Choroid plexus epithelial cell (primary cell): ENCODE measurements at regions not wholly inside any gene's neighbourhood (a gene's known extent, or its start where the extent isn't known, plus 50 kb on each side); places are given as distances from the start of the nearest gene placed in this dataset.
A peak's percentile ranks its signal among the peaks of the same experiment; 100 is the strongest.

ENCODE experiments used
- DNase-seq: peaks from one replicate; pipeline ENCODE4 v3.0.0-alpha.2; 2010; ENCODE audit warnings: low read depth
- H3K4me3 ChIP-seq: 2 replicates; pipeline ENCODE4 v1.5.1; 2011; ENCODE audit warnings: low read depth, mild to moderate bottlenecking, control low read depth, low read length, moderate library complexity
- CTCF ChIP-seq: conservative IDR thresholded peaks from 2 replicates; pipeline ENCODE4 v1.5.1; 2011; ENCODE audit warnings: low read depth, mild to moderate bottlenecking, control low read depth, inconsistent platforms, low read length, moderate library complexity

GRCh38 chr11:71356904-71357303, 91.3 kb downstream of the DHCR7 start:
- no peak for TF ChIP-seq CTCF
- no peak overlapping the region for H3K4me3 ChIP-seq
- DNase-seq = no peak

DNA sequence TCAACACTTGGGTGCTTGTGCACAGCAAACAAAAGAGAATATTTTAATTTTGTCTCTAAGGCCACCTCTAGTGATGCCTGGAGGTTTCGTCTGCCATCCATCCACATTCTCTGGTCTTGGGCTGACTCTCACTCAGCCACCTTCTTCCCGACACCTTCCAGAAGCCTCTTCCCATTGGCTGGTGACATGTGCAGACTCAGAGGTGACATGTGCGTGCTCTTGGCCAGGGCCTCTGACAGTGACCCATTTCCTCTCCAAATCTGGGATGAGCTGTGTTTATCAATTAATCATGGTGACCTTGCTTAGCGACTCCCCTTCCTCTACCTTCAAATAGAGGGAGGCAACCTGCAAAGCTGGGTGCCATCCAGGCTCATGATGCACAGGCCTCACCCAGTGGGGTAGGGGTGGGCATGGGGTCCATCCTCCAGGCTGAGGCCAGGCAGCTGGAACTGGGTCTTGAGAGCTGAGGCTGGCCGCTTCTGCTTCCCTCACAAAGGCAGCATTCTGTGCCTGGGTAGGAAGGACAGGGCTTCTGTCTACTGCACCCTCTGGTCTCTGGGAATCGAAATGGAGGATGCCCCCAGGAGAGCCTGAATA, 91.8 kb downstream of the DHCR7 start:
- no peak for DNase-seq
- TF ChIP-seq CTCF = no peak

DNA sequence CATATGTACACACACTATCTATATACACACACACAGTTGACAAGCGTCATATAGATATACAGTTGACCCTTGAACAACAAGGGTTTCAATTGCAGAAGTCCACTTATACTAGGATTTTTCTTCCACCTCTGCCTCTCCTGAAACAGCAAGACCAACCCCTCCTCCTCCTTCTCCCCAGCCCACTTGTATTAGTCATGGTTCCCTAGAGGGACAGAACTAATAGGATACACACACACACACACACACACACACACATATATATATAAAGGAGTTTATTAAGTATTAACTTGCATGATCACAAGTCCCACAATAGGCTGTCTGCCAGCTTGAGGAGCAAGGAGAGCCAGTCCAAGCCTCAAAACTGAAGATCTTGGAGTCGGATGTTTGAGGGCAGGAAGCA, 92.9 kb downstream of the DHCR7 start:
- H3K4me3 ChIP-seq = no peak overlapping the region
- no peak for TF ChIP-seq CTCF
- DNase-seq = peak; percentile 40

More for the DNA sequence above, 91.8 kb downstream of the DHCR7 start:
- no peak overlapping the region for H3K4me3 ChIP-seq

GRCh38 chr11:71354394-71355105, 93.6 kb downstream of the DHCR7 start:
- no peak for TF ChIP-seq CTCF
- no peak overlapping the region for H3K4me3 ChIP-seq
- no peak for DNase-seq

DNA sequence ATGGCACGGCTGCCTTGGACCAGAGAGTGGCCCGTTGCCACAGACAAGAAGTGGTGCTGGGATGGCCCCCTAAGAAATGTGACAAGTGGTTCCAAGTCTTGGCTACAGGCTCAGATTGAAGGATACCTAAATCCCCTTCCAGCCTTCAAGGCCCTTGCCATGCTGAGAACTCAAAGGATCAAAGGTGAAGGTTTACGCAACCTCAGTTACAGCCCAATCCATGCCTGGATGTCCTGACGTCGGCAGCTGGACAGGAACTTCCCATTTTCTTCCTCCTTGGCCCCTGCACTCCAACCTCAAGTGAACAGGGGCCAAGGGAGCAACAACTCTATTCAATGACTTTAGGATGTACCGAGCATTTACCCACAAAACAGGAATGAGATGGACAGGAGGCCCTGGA, 95.4 kb downstream of the DHCR7 start:
- H3K4me3 ChIP-seq = no peak overlapping the region
- DNase-seq = no peak
- TF ChIP-seq CTCF = no peak

DNA sequence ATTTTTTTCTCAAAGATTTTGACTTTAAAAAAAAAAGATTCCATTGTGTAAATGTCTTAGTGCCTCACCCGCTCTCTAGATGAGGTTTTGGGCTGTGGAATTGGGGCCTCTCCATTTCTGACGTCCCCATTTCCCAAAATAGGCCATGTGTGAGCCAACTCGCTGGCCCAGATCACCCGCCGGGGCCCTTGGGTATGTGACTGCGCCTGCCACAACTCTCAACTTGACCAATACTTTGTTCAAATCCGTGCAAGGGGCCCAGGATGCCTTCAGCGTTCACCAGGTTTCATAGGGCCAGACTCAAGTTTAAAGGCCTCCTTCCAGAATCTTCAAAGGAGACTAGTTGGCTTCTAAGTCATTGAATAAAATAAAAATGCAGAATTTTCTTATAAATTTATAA, 96.0 kb downstream of the DHCR7 start:
- no peak overlapping the region for H3K4me3 ChIP-seq
- TF ChIP-seq CTCF = no peak
- DNase-seq = no peak

DNA sequence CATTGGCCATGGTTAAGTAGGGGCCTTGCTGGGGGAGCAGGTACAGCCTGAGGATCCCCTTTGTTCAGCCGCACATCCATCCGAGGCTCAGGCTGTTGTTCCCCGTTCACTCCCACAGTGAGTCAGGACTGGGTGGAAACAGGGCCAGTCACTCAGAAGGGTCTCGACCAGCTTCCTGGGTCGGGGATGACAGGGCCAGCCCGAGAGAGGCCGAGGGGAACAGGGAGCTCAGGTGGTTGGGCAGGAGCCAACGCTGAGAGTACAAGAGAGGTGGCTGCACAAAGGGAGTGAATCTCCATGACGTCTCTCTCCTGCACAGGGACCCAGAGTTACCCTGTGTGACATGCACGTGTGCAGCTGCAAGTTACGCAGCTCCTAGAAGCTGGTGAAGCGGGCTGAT, 97.2 kb upstream of the SHANK2 start:
- H3K4me3 ChIP-seq = no peak overlapping the region
- no peak for DNase-seq
- TF ChIP-seq CTCF = no peak
